Parathyroid adenoma (tissue), 2 donors: ENCODE measurements at regions not wholly inside any gene's neighbourhood (a gene's known extent, or its start where the extent isn't known, plus 50 kb on each side); places are given as distances from the start of the nearest gene placed in this dataset.

ENCODE experiments used
- H2AFZ ChIP-seq: fragments of 300-600 bp; sonication (generic); one replicate; pipeline ENCODE4 v1.7.0; 2017; ENCODE audit warnings: antibody characterized with exemption, mild to moderate bottlenecking
- H3K27ac ChIP-seq: fragments of 300-600 bp; sonication (generic); one replicate; pipeline ENCODE4 v1.7.0; 2017
- H3K27me3 ChIP-seq: fragments of 300-600 bp; sonication (generic); one replicate; pipeline ENCODE4 v1.7.0; 2017; ENCODE audit warnings: low read length; ENCODE audit not compliant: control insufficient read depth, insufficient read depth
- H3K36me3 ChIP-seq: fragments of 300-600 bp; sonication (generic); one replicate; pipeline ENCODE4 v1.7.0; 2017; ENCODE audit warnings: low read length; ENCODE audit not compliant: control insufficient read depth, insufficient read depth
- H3K4me1 ChIP-seq: fragments of 300-600 bp; sonication (generic); one replicate; pipeline ENCODE4 v1.7.0; 2017; ENCODE audit warnings: control low read depth
- H3K4me2 ChIP-seq: fragments of 300-600 bp; sonication (generic); one replicate; pipeline ENCODE4 v1.7.0; 2017; ENCODE audit warnings: low read length
- H3K4me3 ChIP-seq: fragments of 300-600 bp; sonication (generic); one replicate; pipeline ENCODE4 v1.7.0; 2017; ENCODE audit warnings: low read depth, low read length
- H3K79me2 ChIP-seq: fragments of 300-600 bp; sonication (generic); one replicate; pipeline ENCODE4 v1.7.0; 2017; ENCODE audit warnings: control low read depth
- H3K9ac ChIP-seq: fragments of 300-600 bp; sonication (generic); one replicate; pipeline ENCODE4 v1.7.0; 2017; ENCODE audit warnings: mild to moderate bottlenecking
- H3K9me3 ChIP-seq: fragments of 300-600 bp; sonication (generic); one replicate; pipeline ENCODE4 v1.7.0; 2017; ENCODE audit warnings: low read length; ENCODE audit not compliant: control insufficient read depth
- TF ChIP-seq, protein P1 (sequence below): fragments of 300-600 bp; sonication (generic); IDR thresholded peaks from one replicate; pipeline ENCODE4 v1.7.0; 2017; ENCODE audit warnings: antibody characterized with exemption, mild to moderate bottlenecking
- donor health status: primary hyperparathyroidism.

DNA sequence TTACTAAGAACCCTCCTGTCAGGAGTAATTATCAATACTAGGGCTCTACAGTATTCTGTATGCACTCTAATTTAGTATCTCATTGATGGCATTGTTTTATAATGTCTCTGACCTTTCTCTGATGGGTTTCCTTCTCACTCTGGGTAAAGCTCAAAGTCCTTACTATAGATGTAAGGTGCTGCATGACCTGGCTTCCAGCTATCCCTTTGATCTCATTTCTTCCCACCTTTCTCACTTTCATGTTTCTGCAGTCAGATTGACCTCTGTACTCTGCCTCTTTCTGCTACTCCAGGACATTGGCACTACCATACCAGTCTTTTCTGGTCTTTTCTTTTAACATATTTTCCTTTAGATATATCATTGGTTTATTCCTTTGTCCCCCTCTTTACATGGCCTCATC is 2332.8 kb upstream of the C9orf72 start:
- Histone ChIP-seq H2AFZ (no peak overlapping the region), H3K9me3 (no peaks in the 10 kb centered on the region), H3K4me2 (no peak overlapping the region), H3K79me2 (no peaks in the 10 kb centered on the region), H3K27ac (no peak overlapping the region), H3K4me3 (no peak overlapping the region), H3K27me3 (no peaks in the 10 kb centered on the region), H3K9ac (no peak overlapping the region), H3K4me1 (no peaks in the 10 kb centered on the region), H3K36me3 (no peaks in the 10 kb centered on the region)
- TF ChIP-seq, protein P1, sequence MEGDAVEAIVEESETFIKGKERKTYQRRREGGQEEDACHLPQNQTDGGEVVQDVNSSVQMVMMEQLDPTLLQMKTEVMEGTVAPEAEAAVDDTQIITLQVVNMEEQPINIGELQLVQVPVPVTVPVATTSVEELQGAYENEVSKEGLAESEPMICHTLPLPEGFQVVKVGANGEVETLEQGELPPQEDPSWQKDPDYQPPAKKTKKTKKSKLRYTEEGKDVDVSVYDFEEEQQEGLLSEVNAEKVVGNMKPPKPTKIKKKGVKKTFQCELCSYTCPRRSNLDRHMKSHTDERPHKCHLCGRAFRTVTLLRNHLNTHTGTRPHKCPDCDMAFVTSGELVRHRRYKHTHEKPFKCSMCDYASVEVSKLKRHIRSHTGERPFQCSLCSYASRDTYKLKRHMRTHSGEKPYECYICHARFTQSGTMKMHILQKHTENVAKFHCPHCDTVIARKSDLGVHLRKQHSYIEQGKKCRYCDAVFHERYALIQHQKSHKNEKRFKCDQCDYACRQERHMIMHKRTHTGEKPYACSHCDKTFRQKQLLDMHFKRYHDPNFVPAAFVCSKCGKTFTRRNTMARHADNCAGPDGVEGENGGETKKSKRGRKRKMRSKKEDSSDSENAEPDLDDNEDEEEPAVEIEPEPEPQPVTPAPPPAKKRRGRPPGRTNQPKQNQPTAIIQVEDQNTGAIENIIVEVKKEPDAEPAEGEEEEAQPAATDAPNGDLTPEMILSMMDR, result no peak

DNA sequence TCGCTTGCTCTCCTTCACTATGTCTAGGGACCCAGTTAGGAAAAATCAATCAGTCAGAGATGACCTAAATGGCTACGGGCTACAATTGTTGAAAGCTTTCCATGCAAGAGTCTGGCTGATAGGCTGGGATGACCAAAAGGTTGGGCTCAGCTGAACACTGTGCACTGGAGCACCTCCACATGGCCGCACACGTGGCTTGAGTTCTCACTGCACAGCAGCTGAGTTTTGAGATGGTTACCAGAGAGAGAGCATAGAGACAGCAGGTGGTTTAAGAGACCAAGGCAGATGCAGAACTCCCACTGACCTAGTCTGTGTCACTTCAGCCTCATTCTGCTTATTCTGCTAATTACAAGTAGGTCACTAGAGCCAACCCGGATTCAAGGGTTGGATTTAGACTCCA is 2354.8 kb upstream of the C9orf72 start:
- H2AFZ ChIP-seq, result no peak overlapping the region
- no peak overlapping the region for H3K4me2 ChIP-seq
- no peak overlapping the region for H3K9ac ChIP-seq
- H3K79me2 ChIP-seq, result no peaks in the 10 kb centered on the region
- TF ChIP-seq, protein P1, result no peak
- H3K27me3 ChIP-seq, result no peaks in the 10 kb centered on the region
- H3K4me1 ChIP-seq, result no peaks in the 10 kb centered on the region
- no peak overlapping the region for H3K27ac ChIP-seq
- H3K36me3 ChIP-seq, result no peaks in the 10 kb centered on the region
- no peaks in the 10 kb centered on the region for H3K9me3 ChIP-seq
- H3K4me3 ChIP-seq, result no peak overlapping the region

DNA sequence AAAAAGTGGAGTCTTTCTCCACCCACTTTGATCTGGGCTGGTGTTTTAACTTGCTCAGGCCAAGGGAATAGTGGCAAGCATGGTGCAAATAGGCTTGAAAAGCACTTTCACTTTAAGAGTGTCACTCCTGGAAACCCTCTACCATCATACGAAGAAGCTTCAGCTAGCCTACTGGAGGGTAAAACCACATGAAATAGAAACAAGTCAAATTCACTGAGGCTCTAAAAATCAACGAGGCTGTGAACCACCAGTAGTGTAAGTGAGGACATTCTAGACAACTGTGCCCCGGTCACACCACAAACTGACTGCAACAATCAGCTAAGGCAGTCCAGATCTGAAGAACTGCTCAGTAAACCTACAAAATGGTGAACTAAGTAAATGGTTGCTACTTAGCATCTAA is 2366.3 kb upstream of the C9orf72 start:
- H2AFZ ChIP-seq, result no peak overlapping the region

DNA sequence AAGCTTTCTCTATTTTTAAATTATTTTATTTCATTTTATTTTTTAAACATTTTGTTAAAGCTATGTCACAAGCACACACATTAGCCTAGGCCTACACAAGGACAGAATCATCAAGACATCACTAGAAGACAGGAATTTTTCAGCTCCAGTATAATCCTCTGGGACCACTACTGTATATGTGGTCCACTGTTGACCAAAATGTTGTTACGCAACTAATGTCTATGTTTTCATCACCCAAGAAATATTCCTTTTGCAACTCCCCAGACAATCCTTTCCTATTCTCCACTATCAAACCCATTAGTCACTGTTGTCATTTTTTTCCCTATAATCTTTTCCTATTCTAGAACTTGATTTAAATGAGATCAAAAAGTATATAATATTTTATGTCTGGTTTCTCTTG is 2371.7 kb upstream of the C9orf72 start:
- H3K9me3 ChIP-seq, result no peaks in the 10 kb centered on the region
- no peak overlapping the region for H3K9ac ChIP-seq
- H3K4me3 ChIP-seq, result no peak overlapping the region
- H3K27ac ChIP-seq, result no peak overlapping the region
- TF ChIP-seq, protein P1, result no peak
- no peak overlapping the region for H3K4me2 ChIP-seq
- no peak overlapping the region for H2AFZ ChIP-seq
- no peaks in the 10 kb centered on the region for H3K4me1 ChIP-seq
- H3K36me3 ChIP-seq, result no peaks in the 10 kb centered on the region
- H3K79me2 ChIP-seq, result no peaks in the 10 kb centered on the region
- H3K27me3 ChIP-seq, result no peaks in the 10 kb centered on the region

More for the DNA sequence above, 2366.3 kb upstream of the C9orf72 start:
- no peak overlapping the region for H3K9ac ChIP-seq
- H3K27me3 ChIP-seq, result no peaks in the 10 kb centered on the region
- H3K36me3 ChIP-seq, result no peaks in the 10 kb centered on the region
- no peak overlapping the region for H3K27ac ChIP-seq
- no peaks in the 10 kb centered on the region for H3K4me1 ChIP-seq
- no peak overlapping the region for H3K4me3 ChIP-seq
- H3K4me2 ChIP-seq, result no peak overlapping the region
- H3K9me3 ChIP-seq, result no peaks in the 10 kb centered on the region
- TF ChIP-seq, protein P1, result no peak
- H3K79me2 ChIP-seq, result no peaks in the 10 kb centered on the region

DNA sequence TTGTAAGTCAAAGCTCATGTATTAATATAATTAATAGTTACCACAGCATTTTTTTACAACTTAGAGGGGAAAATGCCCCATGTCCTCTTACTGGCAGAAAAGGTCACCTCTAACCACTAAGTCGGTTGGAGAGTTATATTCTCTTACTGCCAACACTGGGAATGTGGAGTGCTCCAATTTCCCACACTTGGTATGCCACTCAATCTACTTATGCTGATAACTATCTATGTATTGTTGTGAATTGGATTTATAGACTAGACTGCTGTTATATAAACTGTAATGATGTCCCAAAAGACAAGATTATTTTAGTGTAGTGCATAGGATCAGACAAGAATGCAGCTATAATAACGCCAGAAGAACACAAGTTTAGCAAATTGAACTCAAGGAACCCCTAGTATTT is 2385.2 kb upstream of the C9orf72 start:
- Histone ChIP-seq H3K27ac (no peak overlapping the region), H3K27me3 (no peaks in the 10 kb centered on the region), H3K9me3 (no peaks in the 10 kb centered on the region), H2AFZ (no peak overlapping the region), H3K9ac (no peak overlapping the region), H3K79me2 (no peaks in the 10 kb centered on the region), H3K4me2 (no peak overlapping the region), H3K4me3 (no peak overlapping the region), H3K36me3 (no peaks in the 10 kb centered on the region), H3K4me1 (no peaks in the 10 kb centered on the region)
- TF ChIP-seq, protein P1, result no peak
